HG02610 (cell line): ENCODE measurements at regions not wholly inside any gene's neighbourhood (a gene's known extent, or its start where the extent isn't known, plus 50 kb on each side); places are given as distances from the start of the nearest gene placed in this dataset.
"Not testable (repeated sequence)": the region's sequence is repeated elsewhere in the genome, so short reads cannot be mapped to it uniquely, and the experiment has no call there.

Experiments
- ATAC-seq: cut with Tn5 transposase; IDR thresholded peaks from one replicate; pipeline ENCODE4 v1.9.1; 2021; ENCODE audit warnings: mild to moderate bottlenecking, moderate library complexity; ENCODE audit not compliant: unreplicated experiment

GRCh38 chr2:36302911-36303310 lies 52.7 kb upstream of the CRIM1 start:
- ATAC-seq = no peak

GRCh38 chr2:36301843-36302242 lies 53.7 kb upstream of the CRIM1 start:
- ATAC-seq = no peak

GRCh38 chr2:36300697-36301096 lies 54.9 kb upstream of the CRIM1 start:
- ATAC-seq = no peak

- ATAC-seq = no peak
Measured at GRCh38 chr2:36296798-36297197, 58.8 kb upstream of the CRIM1 start.

- ATAC-seq = no peak
Measured at GRCh38 chr2:36294316-36294721, 61.3 kb upstream of the CRIM1 start.

GRCh38 chr2:36290306-36290856 lies 65.2 kb upstream of the CRIM1 start:
- no peak for ATAC-seq

- no peak for ATAC-seq
Measured at GRCh38 chr2:36289731-36290130, 65.8 kb upstream of the CRIM1 start.

GRCh38 chr2:36287363-36288275 lies 68.0 kb upstream of the CRIM1 start:
- ATAC-seq = no peak

- not testable (repeated sequence) for ATAC-seq
Measured at GRCh38 chr2:36279506-36279905, 76.1 kb upstream of the CRIM1 start.

- ATAC-seq = no peak
Measured at GRCh38 chr2:36277881-36278523, 77.6 kb upstream of the CRIM1 start.

GRCh38 chr2:36277146-36277808 lies 78.3 kb upstream of the CRIM1 start:
- ATAC-seq = peak; percentile 81

- no peak for ATAC-seq
Measured at GRCh38 chr2:36271266-36271665, 84.3 kb upstream of the CRIM1 start.

GRCh38 chr2:36270758-36271157 lies 84.8 kb upstream of the CRIM1 start:
- no peak for ATAC-seq

GRCh38 chr2:36267194-36267593 lies 88.4 kb upstream of the CRIM1 start:
- ATAC-seq = no peak

- no peak for ATAC-seq
Measured at GRCh38 chr2:36266536-36267121, 88.9 kb upstream of the CRIM1 start.

GRCh38 chr2:36262581-36262980 lies 93.0 kb upstream of the CRIM1 start:
- ATAC-seq = no peak

GRCh38 chr2:36255863-36256262 lies 99.7 kb upstream of the CRIM1 start:
- no peak for ATAC-seq

- ATAC-seq = no peak
Measured at GRCh38 chr2:36253086-36253485, 102.5 kb upstream of the CRIM1 start.

- peak; percentile 81 for ATAC-seq
Measured at GRCh38 chr2:36246320-36246990, 109.1 kb upstream of the CRIM1 start.

- ATAC-seq = no peak
Measured at GRCh38 chr2:36245651-36246050, 109.9 kb upstream of the CRIM1 start.
